ENCODE measurements at regions not wholly inside any gene's neighbourhood (a gene's known extent, or its start where the extent isn't known, plus 50 kb on each side); places are given as distances from the start of the nearest gene placed in this dataset.

DNA sequence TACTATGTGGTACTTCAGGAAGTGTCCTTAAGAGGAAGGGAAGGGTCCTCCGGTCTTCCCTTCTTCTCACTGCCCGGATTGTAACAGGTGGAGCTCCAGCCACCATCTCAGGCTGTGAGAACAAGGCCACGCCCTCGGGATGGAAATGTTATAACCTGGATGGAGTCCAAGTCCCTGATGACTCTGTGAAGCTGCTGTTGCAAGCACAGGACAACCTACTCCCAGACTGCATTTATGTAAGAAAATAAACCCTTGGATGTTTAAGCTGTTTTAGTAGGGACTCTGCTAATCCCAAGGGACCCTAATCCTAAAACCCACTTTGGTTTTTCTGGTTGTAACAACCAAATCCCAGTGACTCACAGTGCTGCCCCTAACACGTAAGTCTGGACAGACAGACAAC, 221.6 kb downstream of the ACTL7B start:
- H3K36me3 Mint-ChIP-seq (ENCODE audit: low read depth), result no peaks in the 10 kb centered on the region

DNA sequence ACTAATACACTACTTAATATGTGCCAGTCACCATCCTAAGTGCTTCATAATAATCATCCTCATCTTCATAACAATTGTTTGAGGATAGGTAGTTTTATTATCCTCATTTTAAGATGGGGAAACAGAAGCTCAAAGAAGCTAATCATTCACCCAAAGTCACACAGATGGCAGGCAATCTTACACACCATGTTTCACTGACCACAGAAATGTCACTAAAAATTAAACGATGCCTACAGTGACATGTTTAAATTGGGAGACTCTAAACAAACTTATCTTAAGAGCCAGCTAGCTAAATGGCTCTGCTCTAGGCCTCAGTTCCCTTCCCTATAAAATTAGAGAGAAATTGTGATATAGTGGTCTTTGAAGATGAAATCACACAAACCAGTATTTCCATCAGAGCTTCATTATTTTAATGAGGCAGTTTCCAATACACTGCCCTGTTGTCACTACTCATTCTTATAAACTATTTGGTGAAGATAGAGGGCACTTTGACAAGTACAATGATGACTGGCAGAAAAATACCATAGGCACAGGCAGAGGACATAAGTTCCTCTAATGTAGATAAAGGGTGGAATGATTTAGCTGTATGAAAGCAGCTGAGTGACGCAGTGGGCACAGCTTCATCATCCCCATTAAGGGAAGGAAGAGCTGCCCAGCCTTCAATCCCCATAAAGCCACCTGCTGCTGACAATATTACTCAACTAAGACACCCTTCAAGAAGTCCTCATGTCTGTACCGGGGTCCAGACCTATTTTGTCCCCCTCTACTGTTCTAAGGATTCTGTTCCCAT, 224.1 kb downstream of the ACTL7B start:
- no peak for DNase-seq (ENCODE audit: low read depth, low spot score)
- Mint-ChIP-seq H3K36me3 (ENCODE audit: low read depth) (no peaks in the 10 kb centered on the region), H3K4me1 (no peaks in the 10 kb centered on the region), H3K27ac (ENCODE audit: unreplicated experiment) (no peak overlapping the region), H3K4me3 (no peak overlapping the region), H3K27me3 (ENCODE audit: low read depth) (peaks cover 2% of the 10 kb centered on the region), H3K9me3 (no peaks in the 10 kb centered on the region)
- TF ChIP-seq, protein P1, sequence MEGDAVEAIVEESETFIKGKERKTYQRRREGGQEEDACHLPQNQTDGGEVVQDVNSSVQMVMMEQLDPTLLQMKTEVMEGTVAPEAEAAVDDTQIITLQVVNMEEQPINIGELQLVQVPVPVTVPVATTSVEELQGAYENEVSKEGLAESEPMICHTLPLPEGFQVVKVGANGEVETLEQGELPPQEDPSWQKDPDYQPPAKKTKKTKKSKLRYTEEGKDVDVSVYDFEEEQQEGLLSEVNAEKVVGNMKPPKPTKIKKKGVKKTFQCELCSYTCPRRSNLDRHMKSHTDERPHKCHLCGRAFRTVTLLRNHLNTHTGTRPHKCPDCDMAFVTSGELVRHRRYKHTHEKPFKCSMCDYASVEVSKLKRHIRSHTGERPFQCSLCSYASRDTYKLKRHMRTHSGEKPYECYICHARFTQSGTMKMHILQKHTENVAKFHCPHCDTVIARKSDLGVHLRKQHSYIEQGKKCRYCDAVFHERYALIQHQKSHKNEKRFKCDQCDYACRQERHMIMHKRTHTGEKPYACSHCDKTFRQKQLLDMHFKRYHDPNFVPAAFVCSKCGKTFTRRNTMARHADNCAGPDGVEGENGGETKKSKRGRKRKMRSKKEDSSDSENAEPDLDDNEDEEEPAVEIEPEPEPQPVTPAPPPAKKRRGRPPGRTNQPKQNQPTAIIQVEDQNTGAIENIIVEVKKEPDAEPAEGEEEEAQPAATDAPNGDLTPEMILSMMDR (conservative IDR thresholded peaks at IDR 0.05), result no peak

More for the DNA sequence above, 221.6 kb downstream of the ACTL7B start:
- Mint-ChIP-seq H3K4me1 (peaks cover 9% of the 10 kb centered on the region), H3K4me3 (no peak overlapping the region), H3K27me3 (ENCODE audit: low read depth) (peaks cover 5% of the 10 kb centered on the region), H3K27ac (ENCODE audit: unreplicated experiment) (no peak overlapping the region), H3K9me3 (no peaks in the 10 kb centered on the region)
- DNase-seq (ENCODE audit: low read depth, low spot score), result no peak
- TF ChIP-seq, protein P1 (conservative IDR thresholded peaks at IDR 0.05), result no peak

DNA sequence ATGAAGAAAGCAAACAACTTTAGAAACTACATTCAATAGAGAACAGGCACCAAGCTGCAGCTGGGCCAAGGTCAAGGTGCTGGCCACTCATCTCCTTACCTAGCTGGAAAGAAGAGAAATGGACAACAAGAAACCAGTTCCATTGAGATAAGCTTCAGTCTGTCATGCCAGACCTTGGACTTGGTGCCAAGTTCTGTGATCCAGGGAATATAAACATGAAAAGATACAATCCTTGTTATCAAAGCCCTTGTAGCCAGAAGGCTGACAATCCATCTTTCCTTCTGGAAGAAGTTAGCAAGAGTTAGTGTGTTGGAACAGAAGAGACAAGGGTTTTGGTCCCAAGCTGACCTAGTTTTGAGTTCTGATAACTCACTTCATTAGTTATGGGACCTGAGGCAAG, 227.5 kb downstream of the ACTL7B start:
- Mint-ChIP-seq H3K4me1 (no peaks in the 10 kb centered on the region), H3K36me3 (ENCODE audit: low read depth) (no peaks in the 10 kb centered on the region), H3K9me3 (no peaks in the 10 kb centered on the region), H3K4me3 (no peak overlapping the region), H3K27ac (ENCODE audit: unreplicated experiment) (no peak overlapping the region), H3K27me3 (ENCODE audit: low read depth) (peaks cover 2% of the 10 kb centered on the region)
- DNase-seq (ENCODE audit: low read depth, low spot score), result no peak
- TF ChIP-seq, protein P1 (conservative IDR thresholded peaks at IDR 0.05), result no peak

DNA sequence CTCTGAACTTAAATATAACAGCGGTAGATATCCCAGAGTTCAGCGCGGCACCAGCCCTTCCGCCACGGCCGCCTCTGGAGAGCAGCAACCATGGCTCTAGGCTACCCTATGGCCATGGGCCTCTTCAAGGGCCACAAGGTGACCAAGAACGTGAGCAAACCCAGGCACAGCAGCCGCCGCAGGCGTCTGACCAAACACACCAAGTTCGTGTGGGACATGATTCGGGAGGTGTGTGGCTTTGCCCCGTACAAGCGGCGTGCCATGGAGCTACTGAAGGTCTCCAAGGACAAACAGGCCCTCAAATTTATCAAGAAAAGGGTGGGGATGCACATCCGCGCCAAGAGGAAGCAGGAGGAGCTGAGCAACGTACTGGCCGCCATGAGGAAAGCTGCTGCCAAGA, 229.0 kb downstream of the ACTL7B start:
- Mint-ChIP-seq H3K27me3 (ENCODE audit: low read depth) (no peaks in the 10 kb centered on the region), H3K36me3 (ENCODE audit: low read depth) (no peaks in the 10 kb centered on the region), H3K9me3 (no peaks in the 10 kb centered on the region), H3K4me3 (no peak overlapping the region), H3K4me1 (no peaks in the 10 kb centered on the region), H3K27ac (ENCODE audit: unreplicated experiment) (no peak overlapping the region)
- TF ChIP-seq, protein P1 (conservative IDR thresholded peaks at IDR 0.05), result no peak
- no peak for DNase-seq (ENCODE audit: low read depth, low spot score)

DNA sequence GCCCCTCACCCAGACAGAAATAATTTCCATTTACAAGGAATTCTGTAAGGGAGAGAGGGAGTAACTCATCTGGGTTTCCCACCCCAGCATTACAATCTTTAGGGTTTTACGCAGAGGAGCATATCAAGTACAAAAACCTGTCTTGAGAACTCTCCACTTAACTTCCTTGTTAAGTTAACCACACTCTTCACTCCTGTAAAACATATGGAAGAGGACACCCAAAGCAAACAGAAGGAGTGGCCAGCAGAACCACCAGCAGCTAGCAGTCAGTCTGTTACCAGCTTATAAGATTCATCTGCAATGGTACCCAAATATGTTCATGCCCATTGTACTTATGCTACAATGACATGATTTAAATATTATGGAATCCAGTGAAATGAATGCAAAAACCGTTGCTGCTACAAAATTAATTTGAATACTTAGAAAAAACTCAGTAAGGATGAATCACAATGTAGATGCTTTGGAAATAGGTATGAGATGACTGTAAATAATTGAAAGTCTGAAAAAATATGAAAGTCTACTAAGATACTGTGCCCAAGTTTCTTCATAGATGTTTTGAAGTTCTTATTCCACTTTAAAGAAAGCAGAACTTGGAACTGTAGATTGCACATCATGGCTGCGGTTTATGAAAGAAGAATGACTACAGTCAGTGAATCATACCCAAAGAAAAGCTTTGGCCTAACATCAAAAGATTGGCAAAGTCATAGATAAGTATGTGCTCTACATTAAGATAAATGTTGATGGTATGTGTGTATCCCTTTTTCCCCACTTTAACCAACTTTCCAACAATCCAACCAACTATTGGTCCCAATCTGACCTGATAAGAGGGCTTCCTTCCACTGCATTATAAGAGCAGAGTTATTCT, 233.6 kb downstream of the ACTL7B start:
- Mint-ChIP-seq H3K9me3 (no peaks in the 10 kb centered on the region), H3K4me1 (no peaks in the 10 kb centered on the region), H3K4me3 (no peak overlapping the region), H3K27ac (ENCODE audit: unreplicated experiment) (no peak overlapping the region), H3K27me3 (ENCODE audit: low read depth) (peaks cover 3% of the 10 kb centered on the region), H3K36me3 (ENCODE audit: low read depth) (no peaks in the 10 kb centered on the region)
- TF ChIP-seq, protein P1 (conservative IDR thresholded peaks at IDR 0.05), result no peak
- no peak for DNase-seq (ENCODE audit: low read depth, low spot score)

All from neural crest cell (in vitro differentiated cells).